ENCODE measurements at regions not wholly inside any gene's neighbourhood (a gene's known extent, or its start where the extent isn't known, plus 50 kb on each side); places are given as distances from the start of the nearest gene placed in this dataset.

DNA sequence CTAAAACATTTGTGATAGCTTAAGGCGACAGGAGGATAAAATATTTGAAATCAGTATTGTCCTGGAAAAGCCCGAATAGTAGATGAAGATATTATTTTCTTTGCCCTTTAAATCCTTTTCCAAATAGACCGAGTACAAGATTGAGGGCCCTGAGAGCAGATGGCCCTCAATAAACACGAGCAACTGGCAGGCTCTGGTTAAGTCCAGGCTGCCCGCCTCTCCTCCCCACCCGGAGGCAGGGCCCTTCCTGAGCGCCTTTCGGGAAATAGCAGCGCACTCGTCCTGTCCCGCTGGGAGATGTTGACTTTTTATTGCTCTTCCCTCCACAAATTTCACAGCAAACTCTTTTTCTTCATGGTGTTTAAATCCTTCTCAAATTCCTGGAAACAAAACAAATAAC, 50.8 kb upstream of the MAX start:
- H3K27ac ChIP-seq (ENCODE audit: insufficient read depth, low read length, poor library complexity, severe bottlenecking), result no peak overlapping the region
- no peaks in the 10 kb centered on the region for H3K27me3 ChIP-seq (replicated peaks; ENCODE audit: control insufficient read depth, insufficient read depth, low read length, poor library complexity, severe bottlenecking)
- no peaks in the 10 kb centered on the region for H3K4me1 ChIP-seq (ENCODE audit: control insufficient read depth, insufficient read depth, low read length, poor library complexity, severe bottlenecking)
- no peaks in the 10 kb centered on the region for H3K36me3 ChIP-seq (ENCODE audit: control insufficient read depth, insufficient read depth, low read length)
- H3K4me3 ChIP-seq (ENCODE audit: insufficient read depth, low read depth, low read length, poor library complexity, severe bottlenecking), result no peak overlapping the region
- H3K9me3 ChIP-seq (ENCODE audit: control insufficient read depth, low read length), result no peaks in the 10 kb centered on the region
- no peak for DNase-seq

DNA sequence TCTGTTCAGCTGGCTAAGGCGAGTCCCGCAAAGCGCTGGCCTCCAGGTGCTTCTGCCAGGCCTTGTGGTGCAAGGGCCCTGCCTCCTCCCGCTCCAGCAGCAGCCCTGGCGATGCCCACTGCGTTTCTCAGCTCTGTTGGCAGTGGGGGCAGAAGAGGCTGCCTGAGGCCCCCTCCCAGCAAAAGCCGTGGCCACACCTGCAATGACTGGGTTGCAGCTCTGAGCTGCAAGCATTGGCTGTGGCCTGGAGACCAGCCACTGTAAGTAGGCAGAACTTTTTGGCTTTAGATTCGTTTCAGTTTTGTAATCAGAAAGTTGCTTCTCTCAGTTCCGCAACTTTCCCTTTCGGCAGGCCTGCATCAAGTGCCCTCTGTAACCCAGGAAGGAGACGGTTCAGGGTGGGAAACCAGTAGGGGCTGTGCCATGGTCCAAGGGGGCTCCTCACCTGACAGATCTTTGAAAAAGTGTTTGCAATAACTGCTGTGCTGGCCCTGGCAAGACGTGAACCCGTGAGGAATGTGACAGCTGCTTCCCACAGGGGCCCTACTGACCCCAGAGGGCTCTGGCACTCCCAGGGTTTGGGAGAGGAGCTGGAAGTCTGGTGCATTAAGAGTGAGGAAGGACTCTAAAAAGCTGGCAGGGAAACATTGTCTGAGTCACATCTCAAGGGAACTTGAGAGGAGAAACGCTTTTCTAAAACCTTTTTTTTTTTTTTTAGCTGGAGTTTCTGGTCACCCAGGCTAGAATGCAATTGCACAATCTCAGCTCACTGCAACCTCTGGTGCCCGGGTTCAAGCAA, 54.5 kb upstream of the MAX start:
- Histone ChIP-seq H3K27ac (ENCODE audit: insufficient read depth, low read length, poor library complexity, severe bottlenecking) (no peak overlapping the region), H3K4me3 (ENCODE audit: insufficient read depth, low read depth, low read length, poor library complexity, severe bottlenecking) (no peak overlapping the region), H3K4me1 (ENCODE audit: control insufficient read depth, insufficient read depth, low read length, poor library complexity, severe bottlenecking) (no peaks in the 10 kb centered on the region), H3K36me3 (ENCODE audit: control insufficient read depth, insufficient read depth, low read length) (no peaks in the 10 kb centered on the region), H3K9me3 (ENCODE audit: control insufficient read depth, low read length) (no peaks in the 10 kb centered on the region), H3K27me3 (replicated peaks; ENCODE audit: control insufficient read depth, insufficient read depth, low read length, poor library complexity, severe bottlenecking) (no peaks in the 10 kb centered on the region)
- no peak for DNase-seq

DNA sequence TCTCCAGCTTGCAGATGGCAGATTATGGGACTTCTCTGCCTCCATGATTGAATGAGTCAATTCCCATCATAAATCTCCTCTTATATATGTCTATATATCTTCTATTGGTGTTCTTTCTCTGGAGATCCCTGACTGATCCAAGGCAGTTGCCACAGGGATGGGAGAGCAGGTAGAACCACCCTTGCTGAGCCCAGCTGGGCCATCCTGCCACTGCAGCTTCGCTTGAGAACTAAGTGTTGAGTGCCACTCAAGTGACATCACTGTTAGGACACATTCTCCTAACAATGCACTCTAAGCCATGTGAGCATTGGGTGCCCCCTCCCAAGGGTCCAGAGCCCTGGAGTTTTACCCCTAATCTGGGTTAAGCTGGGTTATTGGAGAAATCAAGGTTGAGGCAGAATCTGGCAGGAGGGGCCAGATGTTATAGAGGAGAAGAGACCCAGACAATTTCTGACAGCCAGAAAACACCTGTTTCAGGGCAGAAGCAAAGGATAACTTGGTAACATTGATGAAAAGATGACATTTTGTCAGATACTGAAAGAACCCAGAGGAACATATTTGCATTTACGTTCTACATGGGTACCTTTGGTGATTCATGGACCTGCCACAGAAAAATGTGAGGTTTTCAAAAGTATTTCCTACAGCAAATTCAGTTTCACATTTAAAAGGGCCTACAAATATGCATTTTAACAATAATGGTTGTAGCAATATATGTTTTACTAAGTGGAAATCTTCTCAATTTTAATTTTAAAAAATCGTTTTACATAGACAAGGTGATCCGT, 57.2 kb upstream of the MAX start:
- no peaks in the 10 kb centered on the region for H3K4me1 ChIP-seq (ENCODE audit: control insufficient read depth, insufficient read depth, low read length, poor library complexity, severe bottlenecking)
- H3K27ac ChIP-seq (ENCODE audit: insufficient read depth, low read length, poor library complexity, severe bottlenecking), result no peak overlapping the region
- no peaks in the 10 kb centered on the region for H3K9me3 ChIP-seq (ENCODE audit: control insufficient read depth, low read length)
- H3K27me3 ChIP-seq (replicated peaks; ENCODE audit: control insufficient read depth, insufficient read depth, low read length, poor library complexity, severe bottlenecking), result no peaks in the 10 kb centered on the region
- no peak for DNase-seq
- no peaks in the 10 kb centered on the region for H3K36me3 ChIP-seq (ENCODE audit: control insufficient read depth, insufficient read depth, low read length)
- no peak overlapping the region for H3K4me3 ChIP-seq (ENCODE audit: insufficient read depth, low read depth, low read length, poor library complexity, severe bottlenecking)

GRCh38 chr14:65160091-65160490, 57.8 kb upstream of the MAX start:
- no peaks in the 10 kb centered on the region for H3K36me3 ChIP-seq (ENCODE audit: control insufficient read depth, insufficient read depth, low read length)
- H3K27me3 ChIP-seq (replicated peaks; ENCODE audit: control insufficient read depth, insufficient read depth, low read length, poor library complexity, severe bottlenecking), result no peaks in the 10 kb centered on the region
- no peak for DNase-seq
- H3K4me1 ChIP-seq (ENCODE audit: control insufficient read depth, insufficient read depth, low read length, poor library complexity, severe bottlenecking), result no peaks in the 10 kb centered on the region
- H3K4me3 ChIP-seq (ENCODE audit: insufficient read depth, low read depth, low read length, poor library complexity, severe bottlenecking), result no peak overlapping the region
- H3K27ac ChIP-seq (ENCODE audit: insufficient read depth, low read length, poor library complexity, severe bottlenecking), result no peak overlapping the region
- H3K9me3 ChIP-seq (ENCODE audit: control insufficient read depth, low read length), result no peaks in the 10 kb centered on the region

GRCh38 chr14:65162031-65162430, 59.7 kb upstream of the MAX start:
- DNase-seq, result no peak
- no peaks in the 10 kb centered on the region for H3K27me3 ChIP-seq (replicated peaks; ENCODE audit: control insufficient read depth, insufficient read depth, low read length, poor library complexity, severe bottlenecking)
- H3K36me3 ChIP-seq (ENCODE audit: control insufficient read depth, insufficient read depth, low read length), result no peaks in the 10 kb centered on the region
- H3K4me1 ChIP-seq (ENCODE audit: control insufficient read depth, insufficient read depth, low read length, poor library complexity, severe bottlenecking), result no peaks in the 10 kb centered on the region
- no peaks in the 10 kb centered on the region for H3K9me3 ChIP-seq (ENCODE audit: control insufficient read depth, low read length)
- no peak overlapping the region for H3K4me3 ChIP-seq (ENCODE audit: insufficient read depth, low read depth, low read length, poor library complexity, severe bottlenecking)
- no peak overlapping the region for H3K27ac ChIP-seq (ENCODE audit: insufficient read depth, low read length, poor library complexity, severe bottlenecking)

DNA sequence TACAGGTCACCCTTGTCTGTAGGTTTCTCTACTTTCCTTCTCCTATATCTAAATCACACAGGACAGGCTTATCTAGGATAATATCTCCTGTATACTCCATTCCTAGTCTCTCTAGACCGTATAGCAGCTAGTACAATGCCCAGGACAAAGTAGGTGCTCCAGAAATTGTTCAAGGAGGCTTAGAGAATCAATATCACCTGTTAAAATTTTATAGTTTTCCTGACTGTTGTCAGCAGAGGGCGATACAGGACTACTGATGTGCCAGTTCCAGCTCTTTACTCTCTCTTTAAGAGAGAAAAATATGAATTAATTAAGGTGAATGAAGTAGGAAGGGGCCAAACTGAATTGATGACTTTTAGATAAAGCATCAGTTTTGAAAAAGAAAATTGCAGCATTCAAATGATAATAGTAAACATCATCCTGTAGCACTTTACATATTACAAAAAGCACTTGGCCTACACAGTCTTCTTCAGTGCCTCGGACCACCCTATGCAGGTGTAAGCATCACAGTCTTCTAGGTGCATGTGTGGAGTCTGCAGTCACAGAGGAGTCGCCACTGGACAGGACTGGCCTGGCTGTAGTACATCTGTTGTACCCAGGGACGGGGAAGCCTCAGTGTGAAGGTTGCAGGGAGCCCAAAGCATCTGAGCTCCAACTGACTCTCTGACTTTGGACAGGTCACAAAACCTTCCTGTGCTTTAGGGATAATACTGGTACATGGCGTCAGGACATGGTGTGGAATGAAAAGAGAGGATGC, 61.9 kb upstream of the MAX start:
- no peaks in the 10 kb centered on the region for H3K9me3 ChIP-seq (ENCODE audit: control insufficient read depth, low read length)
- H3K4me1 ChIP-seq (ENCODE audit: control insufficient read depth, insufficient read depth, low read length, poor library complexity, severe bottlenecking), result no peaks in the 10 kb centered on the region
- peak in 1 of 3 donors; percentile 28 for DNase-seq
- no peak overlapping the region for H3K27ac ChIP-seq (ENCODE audit: insufficient read depth, low read length, poor library complexity, severe bottlenecking)
- no peak overlapping the region for H3K4me3 ChIP-seq (ENCODE audit: insufficient read depth, low read depth, low read length, poor library complexity, severe bottlenecking)
- H3K27me3 ChIP-seq (replicated peaks; ENCODE audit: control insufficient read depth, insufficient read depth, low read length, poor library complexity, severe bottlenecking), result no peaks in the 10 kb centered on the region
- H3K36me3 ChIP-seq (ENCODE audit: control insufficient read depth, insufficient read depth, low read length), result no peaks in the 10 kb centered on the region

DNA sequence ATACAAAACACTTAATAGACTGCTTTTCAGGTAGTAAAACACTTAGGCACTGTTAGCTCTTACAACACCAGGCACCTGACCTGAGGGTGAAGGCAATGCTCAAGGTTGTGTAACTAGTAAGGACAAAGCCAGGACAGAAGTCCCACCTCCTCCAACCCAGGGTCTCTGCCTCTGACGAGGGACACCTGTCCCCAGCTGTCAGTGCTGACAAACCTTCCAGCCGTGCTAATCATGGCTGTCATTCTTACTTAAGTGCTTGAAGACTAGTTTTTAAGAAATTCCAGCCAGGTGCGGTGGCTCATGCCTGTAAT, 62.5 kb upstream of the MAX start:
- Histone ChIP-seq H3K36me3 (ENCODE audit: control insufficient read depth, insufficient read depth, low read length) (no peaks in the 10 kb centered on the region), H3K4me3 (ENCODE audit: insufficient read depth, low read depth, low read length, poor library complexity, severe bottlenecking) (no peak overlapping the region), H3K9me3 (ENCODE audit: control insufficient read depth, low read length) (no peaks in the 10 kb centered on the region), H3K27me3 (replicated peaks; ENCODE audit: control insufficient read depth, insufficient read depth, low read length, poor library complexity, severe bottlenecking) (no peaks in the 10 kb centered on the region), H3K27ac (ENCODE audit: insufficient read depth, low read length, poor library complexity, severe bottlenecking) (no peak overlapping the region), H3K4me1 (ENCODE audit: control insufficient read depth, insufficient read depth, low read length, poor library complexity, severe bottlenecking) (no peaks in the 10 kb centered on the region)
- no peak for DNase-seq

DNA sequence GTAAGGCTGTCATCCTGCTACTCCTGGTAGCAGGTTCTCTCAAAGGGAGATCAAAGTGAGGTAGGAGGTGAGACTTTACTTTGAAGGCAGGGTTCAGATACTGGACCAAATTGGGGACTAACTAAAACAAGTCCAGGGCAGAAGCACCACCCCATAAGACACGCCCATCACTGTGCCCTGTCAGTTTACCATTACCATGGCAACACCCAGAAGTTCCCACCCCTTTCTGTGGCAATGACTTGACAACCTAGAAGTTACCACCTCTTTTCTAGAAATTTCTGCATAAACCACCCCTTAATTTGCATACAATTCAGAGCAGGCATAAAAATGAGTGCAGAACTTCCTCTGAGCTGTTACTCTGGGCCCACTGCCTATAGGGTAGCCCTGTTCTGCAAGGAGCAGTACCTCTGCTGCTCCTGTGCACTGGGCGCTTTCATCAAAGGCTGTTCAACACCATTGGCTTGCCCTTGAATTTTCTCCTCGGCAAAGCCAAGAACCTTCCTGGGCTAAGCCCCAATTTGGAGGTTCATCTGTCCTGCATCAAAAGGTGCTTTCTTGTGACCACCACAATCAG, 64.8 kb upstream of the MAX start:
- no peak for DNase-seq
- Histone ChIP-seq H3K27me3 (replicated peaks; ENCODE audit: control insufficient read depth, insufficient read depth, low read length, poor library complexity, severe bottlenecking) (no peaks in the 10 kb centered on the region), H3K36me3 (ENCODE audit: control insufficient read depth, insufficient read depth, low read length) (no peaks in the 10 kb centered on the region), H3K9me3 (ENCODE audit: control insufficient read depth, low read length) (no peaks in the 10 kb centered on the region), H3K4me3 (ENCODE audit: insufficient read depth, low read depth, low read length, poor library complexity, severe bottlenecking) (no peak overlapping the region), H3K4me1 (ENCODE audit: control insufficient read depth, insufficient read depth, low read length, poor library complexity, severe bottlenecking) (peaks cover 7% of the 10 kb centered on the region), H3K27ac (ENCODE audit: insufficient read depth, low read length, poor library complexity, severe bottlenecking) (no peak overlapping the region)

GRCh38 chr14:65168840-65169239, 66.5 kb upstream of the MAX start:
- Histone ChIP-seq H3K4me3 (ENCODE audit: insufficient read depth, low read depth, low read length, poor library complexity, severe bottlenecking) (no peak overlapping the region), H3K36me3 (ENCODE audit: control insufficient read depth, insufficient read depth, low read length) (no peaks in the 10 kb centered on the region), H3K27me3 (replicated peaks; ENCODE audit: control insufficient read depth, insufficient read depth, low read length, poor library complexity, severe bottlenecking) (no peaks in the 10 kb centered on the region), H3K9me3 (ENCODE audit: control insufficient read depth, low read length) (no peaks in the 10 kb centered on the region), H3K4me1 (ENCODE audit: control insufficient read depth, insufficient read depth, low read length, poor library complexity, severe bottlenecking) (peaks cover 7% of the 10 kb centered on the region), H3K27ac (ENCODE audit: insufficient read depth, low read length, poor library complexity, severe bottlenecking) (no peak overlapping the region)
- no peak for DNase-seq
